NCI-H2029 treated with DMSO at 0.1 percent for 48 hours (cell line): ENCODE measurements at regions not wholly inside any gene's neighbourhood (a gene's known extent, or its start where the extent isn't known, plus 50 kb on each side); places are given as distances from the start of the nearest gene placed in this dataset.

Source experiments
- DNase-seq: peaks from one replicate; lab custom pipeline; 2025; lab: John Stamatoyannopoulos, UW

GRCh38 chr1:30268923-30269666 is 454.3 kb downstream of the MATN1 start:
- no peak for DNase-seq

DNA sequence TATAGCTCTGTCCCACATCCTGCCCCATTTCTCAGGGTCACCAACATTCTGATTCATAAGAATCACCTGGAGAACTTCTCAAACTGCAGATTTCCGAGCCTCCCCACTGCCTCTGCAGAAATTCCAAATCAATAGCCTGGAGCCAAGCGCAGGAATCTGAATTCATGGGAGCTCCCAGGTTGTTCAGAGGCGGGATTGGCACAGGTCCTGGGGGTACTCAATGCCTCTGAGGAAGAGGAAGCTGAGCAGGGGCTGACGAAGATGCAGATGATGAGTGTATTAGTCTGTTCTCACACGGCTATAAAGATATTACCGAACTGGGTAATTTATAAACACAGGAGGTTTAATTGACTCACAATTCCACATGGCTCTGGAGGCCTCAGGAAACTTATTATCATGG is 455.5 kb downstream of the MATN1 start:
- no peak for DNase-seq

DNA sequence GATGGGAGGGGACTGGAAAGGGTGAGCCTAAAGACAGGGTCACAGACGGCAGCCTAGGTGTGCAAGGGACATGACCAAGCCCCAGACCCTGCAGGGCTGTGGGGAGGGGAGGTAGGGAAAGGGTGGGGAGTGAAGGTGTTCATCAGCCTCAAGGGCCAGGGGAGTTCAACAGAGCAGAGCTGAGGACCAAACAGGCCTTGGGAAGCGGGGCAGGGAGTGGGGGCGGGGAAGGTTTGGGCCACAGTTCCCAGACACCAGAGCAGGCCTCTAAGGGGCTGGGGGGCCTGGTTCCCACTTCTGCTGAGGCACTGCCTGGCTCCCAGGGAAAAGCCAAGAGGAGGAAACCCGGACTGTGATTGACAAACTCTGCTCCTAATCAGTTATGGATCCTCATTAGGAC is 456.3 kb downstream of the MATN1 start:
- no peak for DNase-seq

DNA sequence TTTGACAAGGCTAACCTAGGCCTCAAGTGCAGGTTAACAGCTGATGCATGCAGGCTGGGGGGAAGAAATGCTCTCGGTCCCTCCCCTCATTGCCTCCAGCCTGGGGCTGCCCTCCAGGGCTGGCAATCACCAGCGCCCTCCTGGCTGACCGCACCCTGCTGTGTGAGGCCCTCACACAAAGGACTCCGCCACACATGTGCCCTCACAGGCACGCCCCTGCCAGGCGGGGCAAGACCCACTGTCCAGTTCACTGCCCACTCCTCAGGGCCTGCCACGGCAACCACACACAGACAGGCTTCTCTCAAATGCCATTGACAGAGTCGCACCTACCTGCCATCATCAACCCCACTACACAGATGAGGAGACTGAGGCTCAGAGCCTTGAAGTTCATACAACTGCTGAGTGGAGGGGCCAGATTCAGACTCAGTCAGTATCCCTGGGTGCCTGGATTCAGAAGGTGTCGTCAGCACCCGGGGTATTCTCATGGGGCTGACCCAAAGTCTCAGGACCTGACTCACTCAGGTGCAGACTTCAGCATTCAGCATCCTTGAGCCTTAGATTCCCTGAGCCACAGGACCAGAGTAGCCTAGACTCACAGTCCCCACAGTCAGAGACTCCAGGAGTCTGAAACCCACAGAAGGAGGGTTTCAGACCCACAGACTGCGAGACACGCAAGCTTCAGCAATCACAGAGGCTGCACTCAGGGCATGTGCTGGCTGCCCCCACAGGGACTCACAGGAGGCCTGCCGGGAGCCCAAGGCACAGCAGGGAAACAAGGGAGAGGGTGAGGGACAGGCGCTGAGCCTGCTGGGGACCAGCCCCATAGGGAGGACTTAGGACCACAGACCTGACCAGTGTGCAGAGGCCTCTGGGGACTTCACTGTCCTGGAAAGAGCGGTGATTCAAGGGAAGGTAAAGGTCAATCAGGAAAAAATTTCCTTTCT is 458.0 kb downstream of the MATN1 start:
- no peak for DNase-seq

DNA sequence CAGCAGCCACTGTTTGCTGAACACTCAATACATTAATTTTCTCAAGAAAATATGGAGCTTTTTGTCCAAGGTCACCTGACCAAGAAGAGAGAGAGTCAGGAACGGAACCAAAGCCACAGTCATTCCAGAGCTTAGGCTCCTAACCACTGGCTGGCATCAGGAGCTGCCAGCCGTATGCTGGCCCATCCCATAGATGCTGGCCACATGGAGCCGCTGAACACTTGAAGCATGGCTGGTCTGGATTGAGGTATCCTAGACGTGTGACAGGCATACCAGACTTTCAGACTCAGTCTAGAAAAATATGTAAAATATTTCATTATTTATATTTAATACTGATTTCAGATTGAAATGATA is 458.7 kb downstream of the MATN1 start:
- no peak for DNase-seq

DNA sequence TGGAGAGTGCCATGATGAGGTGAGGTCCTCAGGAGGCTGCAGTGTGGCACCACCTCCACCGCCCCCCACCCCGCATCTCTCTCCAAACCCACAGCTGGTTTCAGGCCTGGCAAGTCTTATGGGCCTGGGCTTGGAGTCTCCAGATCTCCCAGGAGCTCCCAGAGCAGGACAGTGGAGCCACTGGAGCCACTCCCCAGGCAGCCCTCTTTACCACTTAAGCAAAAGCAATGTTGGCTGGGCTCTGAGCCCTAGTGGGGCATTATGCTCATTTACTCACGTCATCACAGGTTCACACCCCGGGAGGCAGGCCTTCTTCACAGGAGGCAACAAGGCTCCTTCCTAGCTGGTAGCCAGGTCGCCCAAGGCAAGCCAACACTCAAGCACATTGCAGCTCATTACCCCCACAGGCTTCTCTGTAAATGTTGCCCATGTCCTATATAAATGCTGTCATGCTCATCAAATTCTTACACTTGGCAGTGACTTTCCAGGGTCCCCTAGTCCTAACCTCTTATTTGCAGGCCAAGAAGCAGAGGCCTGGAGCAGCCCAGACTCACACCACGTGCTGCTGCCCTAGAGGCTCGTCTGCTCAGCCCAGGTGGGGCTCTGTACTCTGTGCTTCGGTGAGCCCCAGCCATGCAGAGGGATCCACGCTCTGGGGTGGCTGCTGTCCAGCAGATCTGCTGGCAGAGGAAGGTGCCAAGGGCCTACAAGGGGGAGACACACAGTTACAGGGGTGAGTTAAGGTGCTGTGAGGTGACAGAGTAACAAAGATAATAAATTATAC is 459.3 kb downstream of the MATN1 start:
- DNase-seq, result no peak

GRCh38 chr1:30263405-30263804 is 460.0 kb downstream of the MATN1 start:
- no peak for DNase-seq

GRCh38 chr1:30262158-30262557 is 461.2 kb downstream of the MATN1 start:
- DNase-seq, result no peak

GRCh38 chr1:30260318-30260717 is 463.1 kb downstream of the MATN1 start:
- no peak for DNase-seq

DNA sequence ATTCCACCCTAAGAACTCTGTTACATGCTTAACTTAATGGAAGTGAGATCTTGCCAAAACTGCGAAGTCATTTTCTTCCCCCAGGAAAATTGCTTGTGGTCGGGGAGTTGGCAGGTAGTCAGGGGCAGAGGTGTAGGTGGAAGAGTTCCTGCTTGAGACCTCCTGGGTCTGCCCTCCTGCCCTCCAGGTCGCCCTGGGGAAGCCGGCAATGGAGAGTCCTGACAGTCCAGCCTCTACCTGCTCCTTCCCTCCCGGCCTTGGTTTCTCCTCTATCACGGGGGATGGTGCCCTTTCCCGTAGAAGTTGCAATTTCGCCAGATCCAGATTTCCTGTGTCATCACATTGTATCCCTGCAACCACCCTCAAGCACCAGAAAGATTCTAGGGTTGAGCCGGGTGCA is 463.8 kb downstream of the MATN1 start:
- DNase-seq, result no peak

DNA sequence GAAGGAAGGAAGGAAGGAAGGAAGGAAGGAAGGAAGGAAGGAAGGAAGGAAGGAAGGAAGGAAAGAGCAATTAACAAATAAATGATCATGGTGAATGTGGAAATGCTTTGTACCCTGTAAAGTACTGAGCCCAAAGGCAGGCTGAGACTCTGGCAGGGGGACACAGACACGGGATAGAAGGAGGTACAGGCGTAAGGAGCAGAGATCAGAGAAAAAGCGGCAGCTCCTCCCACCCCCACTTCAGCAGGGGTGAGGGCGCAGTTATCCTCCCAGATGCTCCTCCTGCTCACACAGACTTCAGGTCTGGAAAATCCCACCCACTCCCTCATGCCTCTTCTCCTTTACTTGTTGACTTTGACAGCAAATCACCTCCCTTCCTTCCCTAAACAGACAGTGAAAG is 464.5 kb downstream of the MATN1 start:
- no peak for DNase-seq

- DNase-seq, result no peak
These were observed 464.9 kb downstream of the MATN1 start for GRCh38 chr1:30258471-30258870.

DNA sequence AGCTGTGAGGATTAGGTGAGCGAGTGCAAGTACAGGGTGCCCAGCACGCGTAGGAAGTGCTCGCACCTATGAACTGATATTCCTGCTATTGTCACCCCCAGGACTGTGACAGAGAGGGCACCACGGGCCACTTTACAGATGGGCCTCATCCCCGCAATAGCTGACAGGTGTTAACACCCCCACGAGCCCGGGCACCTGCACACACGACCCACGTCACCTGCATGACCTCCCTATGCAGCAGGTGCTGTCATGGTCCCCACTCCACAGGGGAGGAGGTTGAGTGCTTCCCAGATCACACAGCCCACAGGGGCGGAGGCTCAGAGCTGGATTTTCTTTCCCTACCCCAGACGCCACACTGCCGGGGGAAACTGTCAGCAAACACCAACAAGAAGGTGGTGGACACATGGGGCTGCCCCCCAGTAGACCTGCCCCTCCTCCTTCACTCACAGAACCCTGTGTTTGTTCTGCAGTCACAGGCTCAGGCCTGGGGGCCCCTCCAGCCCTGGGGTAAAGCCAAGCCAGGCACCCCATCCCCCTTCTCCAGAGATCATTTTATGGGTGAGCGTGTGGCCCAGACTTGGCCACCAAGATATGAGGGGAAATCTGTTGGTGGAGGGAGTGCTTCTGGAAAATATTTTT is 465.5 kb downstream of the MATN1 start:
- DNase-seq, result no peak

- DNase-seq, result no peak
These were observed 466.1 kb downstream of the MATN1 start for GRCh38 chr1:30257322-30257721.

DNA sequence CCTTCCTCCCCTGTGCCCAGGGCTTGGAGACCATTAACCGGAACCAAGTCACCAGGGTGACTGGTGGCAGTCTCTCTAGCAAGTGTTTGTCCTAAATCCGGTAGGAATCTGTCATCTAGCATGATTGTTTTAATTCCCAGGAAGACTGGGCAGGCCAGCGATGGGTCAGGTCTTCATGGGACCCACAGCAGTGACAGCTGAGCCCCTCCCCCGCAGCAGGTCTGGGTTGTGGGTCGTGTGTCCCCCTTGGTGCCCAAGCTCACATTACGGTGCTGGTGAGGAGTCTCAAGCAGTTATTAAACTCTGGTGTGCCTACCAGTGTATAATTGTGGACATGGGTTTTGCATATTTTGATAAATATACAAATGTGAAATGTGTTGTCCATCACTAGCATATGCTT is 466.5 kb downstream of the MATN1 start:
- no peak for DNase-seq

GRCh38 chr1:30255111-30255724 is 468.2 kb downstream of the MATN1 start:
- no peak for DNase-seq

GRCh38 chr1:30253807-30254440 is 469.5 kb downstream of the MATN1 start:
- DNase-seq, result no peak

DNA sequence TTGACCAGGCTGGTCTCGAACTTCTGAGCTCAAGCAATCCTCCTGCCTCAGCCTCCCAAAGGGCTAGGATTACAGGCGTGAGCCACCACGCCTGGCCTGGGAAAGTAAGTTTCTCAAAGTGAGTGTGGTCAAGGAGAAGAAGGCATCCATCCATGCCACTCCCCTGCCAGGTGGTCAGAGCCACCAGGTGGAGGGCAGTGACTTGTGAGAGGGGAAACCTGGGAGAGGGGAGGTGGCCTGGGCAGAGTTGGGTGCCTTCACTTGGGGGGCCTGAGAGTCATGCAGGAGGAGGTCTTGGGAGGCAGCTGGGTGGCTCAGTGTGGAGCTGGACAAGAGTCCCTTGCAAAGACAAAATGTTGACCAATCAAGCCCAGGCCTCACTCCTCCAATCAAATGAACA is 470.0 kb downstream of the MATN1 start:
- no peak for DNase-seq

GRCh38 chr1:30250984-30251850 is 472.2 kb downstream of the MATN1 start:
- no peak for DNase-seq

DNA sequence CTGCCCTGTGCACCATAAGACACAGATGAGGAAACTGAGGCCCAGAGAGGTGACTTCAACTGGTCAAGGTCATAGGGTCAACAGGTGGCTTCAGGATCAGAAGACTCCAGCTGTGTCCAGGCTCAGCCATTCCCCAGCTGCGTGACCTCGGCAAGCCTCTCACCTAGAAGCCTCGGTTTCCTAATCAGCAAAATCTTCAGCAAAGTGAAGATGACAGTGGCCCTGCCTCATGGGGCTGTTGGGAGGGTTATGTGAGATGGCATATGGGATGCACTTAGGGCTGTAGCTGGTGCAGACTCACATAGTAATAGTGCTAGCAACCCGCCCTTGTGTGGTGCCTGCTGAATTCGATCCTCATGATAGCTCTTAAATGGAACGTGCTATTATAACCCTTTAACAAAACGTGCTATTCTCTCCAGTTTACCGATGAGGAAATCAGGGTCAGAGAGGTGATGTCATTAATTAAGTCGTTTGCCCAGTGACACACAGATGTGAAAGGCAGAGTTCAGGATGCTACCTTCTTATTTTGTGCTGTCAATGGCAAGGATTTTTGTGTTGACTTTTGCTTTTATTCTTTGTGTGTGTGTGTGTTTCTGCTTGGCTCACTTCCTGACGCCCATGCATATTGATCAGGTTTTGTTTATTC is 472.9 kb downstream of the MATN1 start:
- DNase-seq, result no peak
